Tibial nerve (tissue), 4 donors: ENCODE measurements at regions not wholly inside any gene's neighbourhood (a gene's known extent, or its start where the extent isn't known, plus 50 kb on each side); places are given as distances from the start of the nearest gene placed in this dataset.

ENCODE experiments used
- EP300 ChIP-seq, 2 donors: sonication (generic); formaldehyde crosslinking; IDR thresholded peaks; one replicate each; pipeline ENCODE4 v1.6.1; 2017; ENCODE audit warnings: antibody characterized with exemption in 2 of 2, mild to moderate bottlenecking in 1 of 2
- POLR2A ChIP-seq, 2 donors: fragments of 450-650 bp; IDR thresholded peaks; one replicate each; pipeline ENCODE4 v1.6.1; 2017; ENCODE audit warnings: antibody characterized with exemption in 2 of 2, mild to moderate bottlenecking in 2 of 2, moderate library complexity in 2 of 2
- TF ChIP-seq, protein P1 (sequence below), 5 experiments: fragments of 200-600 bp in 3 of 5; fragments of 450-650 bp in 2 of 5; sonication (generic) in 3 of 5; IDR thresholded peaks; one replicate each; pipeline ENCODE4 v1.5.1; 2016 to 2019; ENCODE audit warnings: antibody characterized with exemption in 5 of 5, mild to moderate bottlenecking in 3 of 5, moderate library complexity in 2 of 5

DNA sequence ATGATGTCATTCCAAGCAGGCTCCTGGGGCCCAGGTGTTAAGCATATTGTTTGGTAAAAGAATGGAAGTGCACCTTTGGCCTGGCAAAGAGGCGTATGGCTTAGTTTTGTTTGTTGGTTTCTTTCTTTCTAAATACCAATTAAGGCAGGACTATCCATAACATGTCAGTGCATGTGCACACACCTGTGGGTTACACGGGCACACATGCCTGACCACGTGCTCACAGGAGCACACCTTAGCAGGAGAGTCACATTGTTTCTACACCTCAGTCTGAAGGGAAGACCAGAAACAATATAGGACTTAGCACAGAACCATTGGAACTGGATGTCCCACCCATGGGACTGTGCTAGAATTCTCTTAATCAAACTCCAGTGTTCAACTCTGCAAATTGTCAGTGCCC lies 127.8 kb downstream of the FBXO15 start:
- TF ChIP-seq POLR2A (IDR thresholded peaks at IDR 0.05): no peak
- TF ChIP-seq, protein P1, sequence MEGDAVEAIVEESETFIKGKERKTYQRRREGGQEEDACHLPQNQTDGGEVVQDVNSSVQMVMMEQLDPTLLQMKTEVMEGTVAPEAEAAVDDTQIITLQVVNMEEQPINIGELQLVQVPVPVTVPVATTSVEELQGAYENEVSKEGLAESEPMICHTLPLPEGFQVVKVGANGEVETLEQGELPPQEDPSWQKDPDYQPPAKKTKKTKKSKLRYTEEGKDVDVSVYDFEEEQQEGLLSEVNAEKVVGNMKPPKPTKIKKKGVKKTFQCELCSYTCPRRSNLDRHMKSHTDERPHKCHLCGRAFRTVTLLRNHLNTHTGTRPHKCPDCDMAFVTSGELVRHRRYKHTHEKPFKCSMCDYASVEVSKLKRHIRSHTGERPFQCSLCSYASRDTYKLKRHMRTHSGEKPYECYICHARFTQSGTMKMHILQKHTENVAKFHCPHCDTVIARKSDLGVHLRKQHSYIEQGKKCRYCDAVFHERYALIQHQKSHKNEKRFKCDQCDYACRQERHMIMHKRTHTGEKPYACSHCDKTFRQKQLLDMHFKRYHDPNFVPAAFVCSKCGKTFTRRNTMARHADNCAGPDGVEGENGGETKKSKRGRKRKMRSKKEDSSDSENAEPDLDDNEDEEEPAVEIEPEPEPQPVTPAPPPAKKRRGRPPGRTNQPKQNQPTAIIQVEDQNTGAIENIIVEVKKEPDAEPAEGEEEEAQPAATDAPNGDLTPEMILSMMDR (IDR thresholded peaks at IDR 0.05): no peak
- TF ChIP-seq EP300 (IDR thresholded peaks at IDR 0.05): no peak
